Sciatic nerve (tissue), 2 donors: ENCODE measurements at regions not wholly inside any gene's neighbourhood (a gene's known extent, or its start where the extent isn't known, plus 50 kb on each side); places are given as distances from the start of the nearest gene placed in this dataset.

ENCODE experiments used
- ATAC-seq: fragments of 200-7000 bp; cut with Tn5 transposase; one replicate; pipeline ENCODE4 v1.9.1; 2020; ENCODE audit warnings: mild to moderate bottlenecking, moderate library complexity
- DNase-seq: peaks from one replicate; pipeline ENCODE4 v3.0.0-alpha.2; 2020; ENCODE audit warnings: low spot score
- intact Hi-C: fragments of 100-400 bp; cut with DNase I; formaldehyde crosslinking; loops from one replicate; pipeline ENCODE4 v1.14.2; 2022
- donor health status: DM: no; HTN: no; CAD: no.
- donor health status: DM: no; HTN: no; CAD: no.

GRCh38 chr3:5423076-5423475 lies 235.6 kb downstream of the EDEM1 start:
- ATAC-seq = peak; percentile 43
- DNase-seq = no peak
- intact Hi-C loops = no loop called here

- ATAC-seq = peak; percentile 47
- intact Hi-C loops = no loop called here
- no peak for DNase-seq
These were observed 236.0 kb downstream of the EDEM1 start for GRCh38 chr3:5423523-5423922.

- no peak for ATAC-seq
- no peak for DNase-seq
- intact Hi-C loops = no loop called here
These were observed 237.9 kb downstream of the EDEM1 start for GRCh38 chr3:5425371-5425770.

- DNase-seq (peak; percentile 92), ATAC-seq (peak; percentile 85)
- intact Hi-C loops = no loop called here
These were observed 238.8 kb downstream of the EDEM1 start for GRCh38 chr3:5426094-5426883.

- ATAC-seq (no peak), DNase-seq (no peak)
- intact Hi-C loops = no loop called here
These were observed 239.5 kb downstream of the EDEM1 start for GRCh38 chr3:5427021-5427420.

- DNase-seq (no peak), ATAC-seq (no peak)
- intact Hi-C loops = no loop called here
These were observed 240.4 kb downstream of the EDEM1 start for GRCh38 chr3:5427938-5428337.

- intact Hi-C loops = no loop called here
- no peak for DNase-seq
- ATAC-seq = no peak
These were observed 241.4 kb downstream of the EDEM1 start for GRCh38 chr3:5428607-5429516.

GRCh38 chr3:5429517-5429890 lies 242.0 kb downstream of the EDEM1 start:
- intact Hi-C loops = no loop called here
- DNase-seq (no peak), ATAC-seq (no peak)

GRCh38 chr3:5430701-5431100 lies 243.2 kb downstream of the EDEM1 start:
- intact Hi-C loops = no loop called here
- DNase-seq (no peak), ATAC-seq (no peak)

- no peak for DNase-seq
- intact Hi-C loops = no loop called here
- ATAC-seq = no peak
These were observed 243.6 kb downstream of the EDEM1 start for GRCh38 chr3:5431146-5431545.

- no peak for ATAC-seq
- DNase-seq = no peak
- intact Hi-C loops = no loop called here
These were observed 244.4 kb downstream of the EDEM1 start for GRCh38 chr3:5431811-5432378.

- intact Hi-C loops = no loop called here
- no peak for ATAC-seq
- DNase-seq = no peak
These were observed 249.8 kb downstream of the EDEM1 start for GRCh38 chr3:5437296-5437782.

GRCh38 chr3:5437783-5438323 lies 250.3 kb downstream of the EDEM1 start:
- intact Hi-C loops = no loop called here
- DNase-seq (no peak), ATAC-seq (no peak)

GRCh38 chr3:5441401-5441800 lies 253.9 kb downstream of the EDEM1 start:
- ATAC-seq (no peak), DNase-seq (no peak)
- intact Hi-C loops = loop anchor here (5.0 kb wide), 1 partner anchor 726 kb away; no protein-coding TSS in a partner anchor

GRCh38 chr3:5442106-5442785 lies 254.7 kb downstream of the EDEM1 start:
- no peak for DNase-seq
- ATAC-seq = no peak
- intact Hi-C loops = loop anchor here (5.0 kb wide), 1 partner anchor 725 kb away; no protein-coding TSS in a partner anchor

GRCh38 chr3:5442786-5443138 lies 255.3 kb downstream of the EDEM1 start:
- ATAC-seq (no peak), DNase-seq (no peak)
- intact Hi-C loops = loop anchor here (5.0 kb wide), 1 partner anchor 725 kb away; no protein-coding TSS in a partner anchor

GRCh38 chr3:5444253-5444652 lies 256.7 kb downstream of the EDEM1 start:
- ATAC-seq = no peak

GRCh38 chr3:5445676-5446201 lies 258.2 kb downstream of the EDEM1 start:
- intact Hi-C loops = no loop called here
- DNase-seq = no peak
- no peak for ATAC-seq

More at GRCh38 chr3:5444253-5444652, 256.7 kb downstream of the EDEM1 start:
- DNase-seq = no peak
- intact Hi-C loops = loop anchor here (5.0 kb wide), 1 partner anchor 723 kb away; no protein-coding TSS in a partner anchor
